ENCODE measurements at regions not wholly inside any gene's neighbourhood (a gene's known extent, or its start where the extent isn't known, plus 50 kb on each side); places are given as distances from the start of the nearest gene placed in this dataset.

DNA sequence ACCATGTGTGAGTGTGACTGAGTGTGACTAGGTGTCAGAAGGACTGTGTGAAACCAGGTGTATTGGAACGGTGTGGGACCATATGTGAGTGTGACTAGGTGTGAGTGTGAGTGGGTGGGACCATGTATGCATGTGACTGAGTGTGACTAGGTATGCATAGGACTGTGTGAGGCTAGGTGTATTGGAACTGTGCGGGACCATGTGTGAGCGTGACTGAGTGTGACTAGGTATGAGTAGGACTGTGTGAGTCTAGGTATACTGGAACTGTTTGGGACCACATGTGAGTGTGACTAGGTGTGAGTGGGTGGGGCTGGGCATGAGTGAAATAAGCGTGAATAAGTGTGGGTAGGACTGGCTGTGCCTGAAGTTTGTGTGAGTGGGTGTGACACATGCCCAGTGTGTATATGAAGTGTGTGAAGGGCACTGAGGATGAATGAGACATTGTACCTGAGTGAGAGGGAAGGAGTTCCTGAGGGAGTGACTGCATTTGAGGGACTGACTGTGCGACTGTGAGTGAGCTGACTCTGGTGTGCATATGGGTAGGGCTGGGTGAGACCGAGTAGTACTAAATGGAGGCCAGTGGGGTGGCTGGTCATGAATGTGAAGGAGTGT, 247.0 kb upstream of the CCDC54 start:
- Histone ChIP-seq H3K27ac (no peak overlapping the region), H3K27me3 (ENCODE audit: insufficient read depth, low read depth, severe bottlenecking) (no peaks in the 10 kb centered on the region), H3K4me3 (ENCODE audit: low read depth, low read length) (no peak overlapping the region), H3K9me3 (ENCODE audit: severe bottlenecking) (peaks cover 6% of the 10 kb centered on the region), H3K36me3 (no peaks in the 10 kb centered on the region)
- no peak for DNase-seq
- TF ChIP-seq, protein P1, sequence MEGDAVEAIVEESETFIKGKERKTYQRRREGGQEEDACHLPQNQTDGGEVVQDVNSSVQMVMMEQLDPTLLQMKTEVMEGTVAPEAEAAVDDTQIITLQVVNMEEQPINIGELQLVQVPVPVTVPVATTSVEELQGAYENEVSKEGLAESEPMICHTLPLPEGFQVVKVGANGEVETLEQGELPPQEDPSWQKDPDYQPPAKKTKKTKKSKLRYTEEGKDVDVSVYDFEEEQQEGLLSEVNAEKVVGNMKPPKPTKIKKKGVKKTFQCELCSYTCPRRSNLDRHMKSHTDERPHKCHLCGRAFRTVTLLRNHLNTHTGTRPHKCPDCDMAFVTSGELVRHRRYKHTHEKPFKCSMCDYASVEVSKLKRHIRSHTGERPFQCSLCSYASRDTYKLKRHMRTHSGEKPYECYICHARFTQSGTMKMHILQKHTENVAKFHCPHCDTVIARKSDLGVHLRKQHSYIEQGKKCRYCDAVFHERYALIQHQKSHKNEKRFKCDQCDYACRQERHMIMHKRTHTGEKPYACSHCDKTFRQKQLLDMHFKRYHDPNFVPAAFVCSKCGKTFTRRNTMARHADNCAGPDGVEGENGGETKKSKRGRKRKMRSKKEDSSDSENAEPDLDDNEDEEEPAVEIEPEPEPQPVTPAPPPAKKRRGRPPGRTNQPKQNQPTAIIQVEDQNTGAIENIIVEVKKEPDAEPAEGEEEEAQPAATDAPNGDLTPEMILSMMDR (IDR thresholded peaks at IDR 0.05; ENCODE audit: low read depth, low read length), result no peak

DNA sequence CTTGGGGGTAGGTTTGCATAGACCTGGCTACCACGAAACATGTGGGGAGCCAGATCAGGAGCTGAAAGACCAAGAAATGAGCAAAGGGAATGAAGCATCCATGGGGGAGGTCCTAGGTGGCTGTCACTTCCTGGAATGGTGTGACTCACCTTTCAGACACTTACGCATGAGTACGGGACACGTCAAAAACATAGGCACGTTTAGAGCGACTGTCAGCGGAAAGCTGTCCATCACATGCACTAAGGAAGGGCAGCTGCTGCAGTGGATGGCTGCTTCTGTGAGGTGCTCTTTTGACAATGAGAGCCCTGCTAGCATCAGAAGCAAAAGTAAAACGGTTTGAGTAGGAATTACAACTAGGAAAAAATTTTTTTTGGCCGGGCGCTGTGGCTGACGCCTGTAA, 244.6 kb upstream of the CCDC54 start:
- peaks cover 6% of the 10 kb centered on the region for H3K9me3 ChIP-seq (ENCODE audit: severe bottlenecking)
- H3K4me3 ChIP-seq (ENCODE audit: low read depth, low read length), result no peak overlapping the region
- H3K36me3 ChIP-seq, result no peaks in the 10 kb centered on the region
- no peak overlapping the region for H3K27ac ChIP-seq
- TF ChIP-seq, protein P1 (IDR thresholded peaks at IDR 0.05; ENCODE audit: low read depth, low read length), result no peak
- no peaks in the 10 kb centered on the region for H3K27me3 ChIP-seq (ENCODE audit: insufficient read depth, low read depth, severe bottlenecking)
- DNase-seq, result no peak

DNA sequence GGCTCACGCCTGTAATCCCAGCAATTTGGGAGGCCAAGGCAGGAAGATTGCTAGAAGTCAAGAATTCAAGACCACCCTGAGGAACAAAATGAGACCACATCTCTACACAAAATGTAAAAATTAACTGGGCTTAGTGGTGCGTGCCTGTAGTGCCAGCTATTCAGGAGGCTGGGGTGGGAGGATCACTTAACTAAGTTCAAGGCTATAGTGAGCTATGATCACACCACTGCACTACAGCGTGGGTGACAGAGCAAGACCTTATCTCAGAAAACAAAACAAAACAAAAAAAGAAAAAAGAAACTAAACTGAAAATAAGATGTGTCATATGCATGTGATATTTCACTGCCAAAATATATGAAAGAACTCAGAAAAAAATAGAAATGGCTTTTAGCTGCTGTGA, 243.3 kb upstream of the CCDC54 start:
- TF ChIP-seq, protein P1 (IDR thresholded peaks at IDR 0.05; ENCODE audit: low read depth, low read length), result no peak
- no peaks in the 10 kb centered on the region for H3K9me3 ChIP-seq (ENCODE audit: severe bottlenecking)
- no peaks in the 10 kb centered on the region for H3K36me3 ChIP-seq
- H3K27ac ChIP-seq, result no peak overlapping the region
- H3K27me3 ChIP-seq (ENCODE audit: insufficient read depth, low read depth, severe bottlenecking), result no peaks in the 10 kb centered on the region
- H3K4me3 ChIP-seq (ENCODE audit: low read depth, low read length), result no peak overlapping the region
- no peak for DNase-seq

DNA sequence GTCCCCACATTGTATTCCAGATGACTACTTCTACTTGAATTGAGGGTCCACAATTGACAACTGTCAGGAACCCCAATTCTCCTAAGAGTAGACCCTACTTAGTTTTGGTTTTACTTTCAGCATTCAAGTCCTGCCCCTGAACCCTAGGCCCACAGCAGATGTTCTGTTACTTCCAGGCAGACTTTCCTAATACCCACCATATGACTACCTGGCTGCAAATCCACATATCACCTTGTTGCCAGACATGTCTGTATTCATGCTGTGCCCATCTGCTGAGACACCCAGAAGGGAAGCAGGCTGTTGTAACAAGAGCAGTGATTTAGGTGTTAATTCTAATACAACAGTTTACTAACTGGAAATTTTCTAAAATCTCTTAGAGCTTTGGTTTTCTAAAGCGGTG, 235.1 kb upstream of the CCDC54 start:
- TF ChIP-seq, protein P1 (IDR thresholded peaks at IDR 0.05; ENCODE audit: low read depth, low read length), result no peak
- H3K36me3 ChIP-seq, result no peaks in the 10 kb centered on the region
- H3K4me3 ChIP-seq (ENCODE audit: low read depth, low read length), result no peak overlapping the region
- no peaks in the 10 kb centered on the region for H3K27me3 ChIP-seq (ENCODE audit: insufficient read depth, low read depth, severe bottlenecking)
- H3K9me3 ChIP-seq (ENCODE audit: severe bottlenecking), result peaks cover 13% of the 10 kb centered on the region
- H3K27ac ChIP-seq, result peak overlapping the region; percentile 39
- peak; percentile 58 for DNase-seq

DNA sequence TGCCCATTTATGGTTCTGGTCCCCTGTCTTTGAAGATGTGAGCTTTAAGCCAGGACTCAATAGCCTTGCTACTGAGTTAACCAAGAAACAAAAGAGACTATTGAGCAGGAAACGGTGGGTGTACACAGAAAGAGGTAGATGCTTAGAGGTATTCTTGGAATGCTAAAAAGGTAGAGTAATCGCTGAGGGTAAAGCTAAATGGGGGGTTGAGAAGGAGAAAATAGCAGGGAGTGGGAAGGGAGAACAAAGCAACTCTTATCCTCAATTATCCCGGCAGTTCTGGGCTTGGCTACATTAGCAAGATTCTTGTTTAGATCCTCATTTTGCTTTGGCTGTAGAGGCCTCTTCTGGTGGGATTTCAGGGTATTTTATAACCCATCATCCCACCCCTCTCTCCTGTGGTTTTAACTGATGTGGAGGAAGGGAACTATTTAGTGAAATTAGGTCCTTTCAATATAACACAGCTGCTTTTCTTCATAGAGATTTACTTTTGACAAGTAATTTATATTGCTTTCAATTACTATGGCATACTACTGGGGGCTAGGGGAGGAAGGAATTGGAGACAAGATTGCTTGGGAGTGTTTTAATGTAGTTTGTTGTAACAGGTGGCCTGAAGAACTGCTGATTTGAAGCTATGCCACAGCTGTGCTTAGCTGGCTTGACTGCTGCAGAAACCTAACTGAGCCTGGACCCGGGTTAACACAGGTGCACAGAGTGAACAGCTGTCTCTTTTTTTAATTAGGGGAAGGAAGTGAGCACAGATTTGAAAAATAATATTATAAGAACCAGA, 234.3 kb upstream of the CCDC54 start:
- no peak overlapping the region for H3K4me3 ChIP-seq (ENCODE audit: low read depth, low read length)
- peaks cover 13% of the 10 kb centered on the region for H3K9me3 ChIP-seq (ENCODE audit: severe bottlenecking)
- no peaks in the 10 kb centered on the region for H3K36me3 ChIP-seq
- no peaks in the 10 kb centered on the region for H3K27me3 ChIP-seq (ENCODE audit: insufficient read depth, low read depth, severe bottlenecking)
- TF ChIP-seq, protein P1 (IDR thresholded peaks at IDR 0.05; ENCODE audit: low read depth, low read length), result no peak
- H3K27ac ChIP-seq, result peak overlapping the region; percentile 39
- no peak for DNase-seq
